K562 (cell line): ENCODE measurements at regions not wholly inside any gene's neighbourhood (a gene's known extent, or its start where the extent isn't known, plus 50 kb on each side); places are given as distances from the start of the nearest gene placed in this dataset.

Experiments used
- CEBPB ChIP-seq: fragments of 450-650 bp; IDR thresholded peaks from 2 replicates; pipeline ENCODE4 v1.6.1; 2016; ENCODE audit warnings: missing genetic modification characterization, missing compliant biosample characterization
- CTCF ChIP-seq, 3 experiments: IDR thresholded peaks in 2 of 3; conservative IDR thresholded peaks in 1 of 3; 2 replicates each; pipeline ENCODE4 v1.5.1; 2011 to 2012; ENCODE audit warnings: low read length in 3 of 3, mild to moderate bottlenecking in 3 of 3, control low read depth in 2 of 3, improper control_type of control experiment in 1 of 3, inconsistent platforms in 1 of 3, low read depth in 1 of 3, mixed read lengths in 1 of 3, moderate library complexity in 1 of 3; ENCODE audit not compliant: insufficient read depth in 2 of 3
- HNRNPL ChIP-seq: fragments of 200-400 bp; formaldehyde crosslinking; IDR thresholded peaks from 2 replicates; pipeline ENCODE4 v1.6.1; 2017; ENCODE audit warnings: low read depth, mild to moderate bottlenecking, low read length
- NFRKB ChIP-seq: fragments of 450-650 bp; IDR thresholded peaks from 2 replicates; pipeline ENCODE4 v1.6.1; 2016; ENCODE audit warnings: low read depth
- SAP30 ChIP-seq: fragments of 200-600 bp; sonication (generic); IDR thresholded peaks from 2 replicates; pipeline ENCODE4 v1.6.1; 2012; ENCODE audit warnings: borderline replicate concordance, low read depth, mild to moderate bottlenecking, moderate library complexity, low read length, control low read depth, inconsistent platforms; ENCODE audit not compliant: insufficient read depth, poor library complexity, severe bottlenecking
- TEAD1 ChIP-seq, 2 experiments: fragments of 450-650 bp in 1 of 2; sonication (generic) in 1 of 2; formaldehyde crosslinking; IDR thresholded peaks; 2 replicates each; pipeline versions ENCODE4 v1.4.0 to v1.8.0; 2020 to 2022; ENCODE audit warnings: mild to moderate bottlenecking in 2 of 2, missing genetic modification reagents in 1 of 2
- TRIM24 ChIP-seq, 2 experiments: fragments of 450-650 bp; IDR thresholded peaks; 2 replicates each; pipeline ENCODE4 v1.6.1; 2016
- UBTF ChIP-seq, 2 experiments: IDR thresholded peaks; 2 replicates each; pipeline ENCODE4 v1.6.1; 2012; ENCODE audit warnings: improper control_type of control experiment in 2 of 2, low read depth in 2 of 2, low read length in 2 of 2, borderline replicate concordance in 1 of 2
- ZKSCAN1 ChIP-seq: fragments of 150-350 bp; IDR thresholded peaks from 2 replicates; pipeline ENCODE4 v1.6.1; 2016; ENCODE audit warnings: low read depth, low read length
- ZNF121 ChIP-seq: sonication (generic); formaldehyde crosslinking; conservative IDR thresholded peaks from 2 replicates; pipeline ENCODE4 v1.8.0; 2022; ENCODE audit warnings: missing genetic modification reagents
- ZNF197 ChIP-seq: fragments of 200-800 bp; sonication (Bioruptor generic); IDR thresholded peaks from 2 replicates; pipeline ENCODE4 v1.6.1; 2016; ENCODE audit warnings: low read depth, missing genetic modification characterization, missing compliant biosample characterization
- ZNF224 ChIP-seq: sonication (generic); formaldehyde crosslinking; IDR thresholded peaks from 2 replicates; pipeline ENCODE4 v1.8.0; 2022; ENCODE audit warnings: mild to moderate bottlenecking, missing genetic modification reagents
- ZNF717 ChIP-seq: fragments of 250-450 bp; sonication (Bioruptor Pico); IDR thresholded peaks from 2 replicates; pipeline ENCODE4 v1.5.0; 2021

- TF ChIP-seq TEAD1 (CRISPR knock-in tag; IDR thresholded peaks at IDR 0.05) (no peak), HNRNPL (no peak), ZNF717 (CRISPR knock-in tag) (no peak), CEBPB (tag) (no peak), CTCF (IDR thresholded peaks at IDR 0.05 in 2 of 3, conservative IDR thresholded peaks at IDR 0.05 in 1 of 3; ENCODE audit: insufficient read depth in 2 of 3, low read depth in 1 of 3, low read length in 3 of 3) (no peak), NFRKB (no peak), ZNF197 (CRISPR knock-in tag) (no peak), SAP30 (no peak), ZKSCAN1 (no peak), UBTF (IDR thresholded peaks at IDR 0.05; ENCODE audit: borderline replicate concordance in 1 of 2, low read depth in 2 of 2, low read length in 2 of 2) (no peak), ZNF121 (CRISPR knock-in tag) (no peak), TRIM24 (IDR thresholded peaks at IDR 0.05) (no peak), ZNF224 (no peak)
These were observed 110.7 kb downstream of the ETS2 start for GRCh38 chr21:38916214-38916964.
